CD4-positive, alpha-beta T cell (primary cell): ENCODE measurements at regions not wholly inside any gene's neighbourhood (a gene's known extent, or its start where the extent isn't known, plus 50 kb on each side); places are given as distances from the start of the nearest gene placed in this dataset.

Experiments used
- ATAC-seq: fragments of 200-7000 bp; cut with Tn5 transposase; one replicate; pipeline ENCODE4 v1.10.0; 2022; ENCODE audit warnings: mild to moderate bottlenecking; ENCODE audit not compliant: poor library complexity
- CTCF ChIA-PET: fragments of 350-600 bp; sonication (Branson Sonifier 250); formaldehyde crosslinking; loops from one replicate; lab custom pipeline; 2021; ENCODE audit warnings: antibody characterized with exemption, inconsistent platforms; lab: Charles Lee
- POLR2A ChIA-PET: fragments of 350-600 bp; sonication (Branson Sonifier 250); formaldehyde crosslinking; loops from one replicate; lab custom pipeline; 2021; ENCODE audit warnings: antibody characterized with exemption, inconsistent platforms; lab: Charles Lee
- DNase-seq, 14 experiments: peaks; one replicate each; pipeline ENCODE4 v3.0.0-alpha.2; 2013 to 2020; ENCODE audit warnings: mixed read lengths in 2 of 14
- H3K27ac ChIP-seq, 2 donors: one replicate each; pipeline versions ENCODE4 v1.5.1 to v1.7.0; 2013; ENCODE audit warnings: low read length in 2 of 2, low read depth in 1 of 2, mild to moderate bottlenecking in 1 of 2
- H3K27me3 ChIP-seq, 2 experiments: 1 replicate in 1 of 2; 2 replicates in 1 of 2; pipeline versions ENCODE4 v1.6.1 to v1.7.0; 2013; ENCODE audit warnings: low read length in 2 of 2, control low read depth in 1 of 2, mild to moderate bottlenecking in 1 of 2, moderate library complexity in 1 of 2; ENCODE audit not compliant: insufficient read depth in 2 of 2, control insufficient read depth in 1 of 2
- H3K36me3 ChIP-seq: one replicate; pipeline ENCODE4 v1.6.1; 2013; ENCODE audit warnings: low read length, control low read depth; ENCODE audit not compliant: insufficient read depth
- H3K4me1 ChIP-seq: one replicate; pipeline ENCODE4 v1.6.1; 2013; ENCODE audit warnings: low read length, control low read depth; ENCODE audit not compliant: insufficient read depth
- H3K4me3 ChIP-seq: one replicate; pipeline ENCODE4 v1.5.1; 2013; ENCODE audit warnings: mild to moderate bottlenecking, low read length, moderate library complexity
- H3K9me3 ChIP-seq, 2 experiments: 1 replicate in 1 of 2; 2 replicates in 1 of 2; pipeline versions ENCODE4 v1.6.1 to v1.7.0; 2013; ENCODE audit warnings: low read length in 2 of 2, mild to moderate bottlenecking in 2 of 2, control low read depth in 1 of 2, moderate library complexity in 1 of 2; ENCODE audit not compliant: control insufficient read depth in 1 of 2, insufficient read depth in 1 of 2
- H3K27ac Mint-ChIP-seq: one replicate; pipeline ENCODE4 v1.8.0; 2020; ENCODE audit warnings: mixed read lengths
- H3K27me3 Mint-ChIP-seq: one replicate; pipeline ENCODE4 v1.8.0; 2021; ENCODE audit warnings: mixed read lengths
- H3K36me3 Mint-ChIP-seq: one replicate; pipeline ENCODE4 v1.8.0; 2021; ENCODE audit warnings: low read depth, mixed read lengths
- H3K4me1 Mint-ChIP-seq: one replicate; pipeline ENCODE4 v1.8.0; 2021; ENCODE audit warnings: low read depth, mixed read lengths
- H3K4me3 Mint-ChIP-seq: one replicate; pipeline ENCODE4 v1.8.0; 2020; ENCODE audit warnings: mild to moderate bottlenecking, mixed read lengths
- H3K9me3 Mint-ChIP-seq: one replicate; pipeline ENCODE4 v1.8.0; 2020; ENCODE audit warnings: mixed read lengths
- intact Hi-C, 2 experiments: fragments of 100-400 bp; cut with DNase I in 1 of 2; cut with micrococcal nuclease in 1 of 2; formaldehyde crosslinking; loops; one replicate each; pipeline versions ENCODE4 v1.15.1 to v1.9.0; 2023 to 2025; cut with DNase I, micrococcal nuclease
- TF ChIP-seq, protein P1 (sequence below): fragments of 200-600 bp; IDR thresholded peaks from one replicate; pipeline ENCODE4 v1.8.0; 2022; ENCODE audit warnings: antibody characterized with exemption, mild to moderate bottlenecking

DNA sequence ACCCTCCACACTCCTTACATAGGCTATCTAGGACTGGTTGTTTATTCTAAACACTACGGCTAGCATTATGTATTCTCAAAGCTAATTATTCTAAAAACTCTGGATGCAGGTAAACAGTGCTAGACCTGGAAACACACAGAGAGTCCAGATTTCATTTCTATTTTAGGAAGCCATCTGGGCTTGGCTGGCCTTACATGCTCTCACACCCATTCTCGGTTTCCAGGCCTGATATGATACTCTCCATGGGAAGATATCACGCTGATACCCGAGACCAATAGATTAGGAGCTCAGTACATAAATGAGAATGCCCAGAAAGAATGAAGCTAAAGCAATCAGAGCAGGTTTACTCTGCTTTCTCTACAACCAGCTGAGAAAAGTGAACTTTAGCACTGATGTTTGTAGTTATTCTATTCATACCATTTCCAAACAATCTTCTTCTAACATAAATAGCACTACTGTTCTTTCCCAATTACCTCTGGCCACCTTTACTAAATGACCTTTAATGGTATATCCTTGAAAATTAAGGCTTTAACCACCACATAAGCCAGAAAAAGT is 973.3 kb downstream of the PCDH18 start:
- Histone ChIP-seq H3K9me3 (peaks cover 0 to 7% of the 10 kb centered on the region in 2 experiments), H3K4me3 (no peak overlapping the region), H3K27ac (no peak overlapping the region), H3K36me3 (no peaks in the 10 kb centered on the region), H3K4me1 (no peaks in the 10 kb centered on the region), H3K27me3 (no peaks in the 10 kb centered on the region)
- H3K27me3 Mint-ChIP-seq, result no peaks in the 10 kb centered on the region
- TF ChIP-seq, protein P1, sequence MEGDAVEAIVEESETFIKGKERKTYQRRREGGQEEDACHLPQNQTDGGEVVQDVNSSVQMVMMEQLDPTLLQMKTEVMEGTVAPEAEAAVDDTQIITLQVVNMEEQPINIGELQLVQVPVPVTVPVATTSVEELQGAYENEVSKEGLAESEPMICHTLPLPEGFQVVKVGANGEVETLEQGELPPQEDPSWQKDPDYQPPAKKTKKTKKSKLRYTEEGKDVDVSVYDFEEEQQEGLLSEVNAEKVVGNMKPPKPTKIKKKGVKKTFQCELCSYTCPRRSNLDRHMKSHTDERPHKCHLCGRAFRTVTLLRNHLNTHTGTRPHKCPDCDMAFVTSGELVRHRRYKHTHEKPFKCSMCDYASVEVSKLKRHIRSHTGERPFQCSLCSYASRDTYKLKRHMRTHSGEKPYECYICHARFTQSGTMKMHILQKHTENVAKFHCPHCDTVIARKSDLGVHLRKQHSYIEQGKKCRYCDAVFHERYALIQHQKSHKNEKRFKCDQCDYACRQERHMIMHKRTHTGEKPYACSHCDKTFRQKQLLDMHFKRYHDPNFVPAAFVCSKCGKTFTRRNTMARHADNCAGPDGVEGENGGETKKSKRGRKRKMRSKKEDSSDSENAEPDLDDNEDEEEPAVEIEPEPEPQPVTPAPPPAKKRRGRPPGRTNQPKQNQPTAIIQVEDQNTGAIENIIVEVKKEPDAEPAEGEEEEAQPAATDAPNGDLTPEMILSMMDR, result no peak
- H3K27ac Mint-ChIP-seq, result no peak overlapping the region
- H3K9me3 Mint-ChIP-seq, result peaks cover 6% of the 10 kb centered on the region
- no peak for ATAC-seq
- H3K4me1 Mint-ChIP-seq, result no peaks in the 10 kb centered on the region
- H3K36me3 Mint-ChIP-seq, result no peaks in the 10 kb centered on the region
- no peak for DNase-seq
- ChIA-PET POLR2A (no interaction called here), CTCF (no interaction called here)
- H3K4me3 Mint-ChIP-seq, result no peak overlapping the region
- intact Hi-C loops, result no loop called here

DNA sequence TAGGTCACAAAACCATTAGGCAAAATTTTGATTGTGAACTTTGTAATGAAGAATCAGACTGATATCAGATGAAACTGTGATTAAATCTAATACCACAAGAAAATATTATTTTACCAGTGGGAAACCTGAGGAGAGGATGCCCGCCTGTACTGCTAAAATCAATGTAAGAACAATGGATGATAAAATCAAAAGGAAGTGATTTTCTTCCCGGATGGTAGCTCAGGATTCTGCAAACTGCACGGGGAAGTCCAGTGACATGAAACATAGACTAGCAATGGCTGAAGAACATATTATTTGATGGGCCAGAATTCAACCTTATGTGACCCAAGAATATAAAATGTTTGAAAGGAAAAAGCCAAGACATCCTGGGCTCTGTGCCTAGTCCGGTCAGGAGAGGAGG is 974.9 kb downstream of the PCDH18 start:
- intact Hi-C loops, result no loop called here
- Histone ChIP-seq H3K9me3 (peaks cover 0 to 3% of the 10 kb centered on the region in 2 experiments), H3K27ac (no peak overlapping the region), H3K27me3 (no peaks in the 10 kb centered on the region), H3K36me3 (no peaks in the 10 kb centered on the region), H3K4me1 (no peaks in the 10 kb centered on the region), H3K4me3 (no peak overlapping the region)
- Mint-ChIP-seq H3K27ac (no peak overlapping the region), H3K9me3 (peaks cover 8% of the 10 kb centered on the region), H3K4me1 (no peaks in the 10 kb centered on the region), H3K36me3 (no peaks in the 10 kb centered on the region), H3K4me3 (no peak overlapping the region), H3K27me3 (no peaks in the 10 kb centered on the region)
- no peak for DNase-seq
- no peak for ATAC-seq
- ChIA-PET CTCF (no interaction called here), POLR2A (no interaction called here)
- TF ChIP-seq, protein P1, result no peak

DNA sequence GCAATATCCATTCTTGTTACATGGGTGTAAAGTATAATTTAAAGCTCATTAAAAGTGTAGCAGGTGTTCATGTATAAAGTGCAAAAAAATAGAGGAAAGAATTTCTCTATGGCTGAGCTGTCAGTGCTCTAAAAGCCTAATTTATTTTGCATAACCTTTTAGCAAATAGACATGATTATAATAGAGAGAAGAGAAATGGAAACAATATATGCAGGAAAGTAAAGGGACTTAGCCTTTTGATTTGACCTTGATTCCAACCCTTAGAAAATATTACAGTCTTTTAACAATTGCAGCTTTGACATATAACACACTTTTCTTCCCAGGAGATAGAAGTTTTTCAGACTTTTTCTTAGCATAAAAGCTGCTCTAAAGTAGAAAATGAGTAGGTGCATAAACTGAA is 978.3 kb downstream of the PCDH18 start:
- no peaks in the 10 kb centered on the region for H3K36me3 Mint-ChIP-seq

More for the DNA sequence above, 978.3 kb downstream of the PCDH18 start:
- Mint-ChIP-seq H3K27ac (no peak overlapping the region), H3K27me3 (no peaks in the 10 kb centered on the region), H3K4me3 (no peak overlapping the region), H3K4me1 (no peaks in the 10 kb centered on the region), H3K9me3 (peaks cover 8% of the 10 kb centered on the region)
- ChIA-PET POLR2A (no interaction called here), CTCF (no interaction called here)
- intact Hi-C loops, result no loop called here
- H3K4me3 ChIP-seq, result no peak overlapping the region
- ATAC-seq (no peak), DNase-seq (no peak)
- H3K4me1 ChIP-seq, result no peaks in the 10 kb centered on the region
- H3K27ac ChIP-seq, result no peak overlapping the region
- no peaks in the 10 kb centered on the region for H3K36me3 ChIP-seq
- TF ChIP-seq, protein P1, result no peak
- H3K9me3 ChIP-seq, result no peaks in the 10 kb centered on the region
- H3K27me3 ChIP-seq, result no peaks in the 10 kb centered on the region
